ENCODE measurements at regions not wholly inside any gene's neighbourhood (a gene's known extent, or its start where the extent isn't known, plus 50 kb on each side); places are given as distances from the start of the nearest gene placed in this dataset.

- TF ChIP-seq CTCF (conservative IDR thresholded peaks at IDR 0.05; ENCODE audit: low read length) (no peak), EZH2phosphoT487 (IDR thresholded peaks at IDR 0.05; ENCODE audit: borderline replicate concordance, low read depth, low read length) (no peak)
Observed at GRCh38 chr14:58961045-58961731, 227.3 kb upstream of the DAAM1 start.

Data from OCI-LY7 (cell line).